Nephron (organoid): ENCODE measurements at regions not wholly inside any gene's neighbourhood (a gene's known extent, or its start where the extent isn't known, plus 50 kb on each side); places are given as distances from the start of the nearest gene placed in this dataset.
"Not testable (repeated sequence)": the region's sequence is repeated elsewhere in the genome, so short reads cannot be mapped to it uniquely, and the experiment has no call there.

Experiments
- H3K27ac Mint-ChIP-seq, 3 experiments: 2 replicates each; pipeline ENCODE4 v1.8.0; 2020; ENCODE audit warnings: mixed read lengths in 3 of 3, mild to moderate bottlenecking in 2 of 3, moderate library complexity in 1 of 3
- H3K27me3 Mint-ChIP-seq: 2 replicates; pipeline ENCODE4 v1.8.0; 2021; ENCODE audit warnings: low read depth, mild to moderate bottlenecking, moderate library complexity, mixed read lengths
- H3K36me3 Mint-ChIP-seq: 2 replicates; pipeline ENCODE4 v1.8.0; 2020; ENCODE audit warnings: low read depth, mixed read lengths
- H3K4me1 Mint-ChIP-seq: 2 replicates; pipeline ENCODE4 v1.8.0; 2020; ENCODE audit warnings: mixed read lengths
- H3K4me3 Mint-ChIP-seq, 3 experiments: 2 replicates each; pipeline ENCODE4 v1.8.0; 2020; ENCODE audit warnings: mild to moderate bottlenecking in 3 of 3, mixed read lengths in 3 of 3, moderate library complexity in 2 of 3
- H3K9me3 Mint-ChIP-seq: 2 replicates; pipeline ENCODE4 v1.8.0; 2020; ENCODE audit warnings: mixed read lengths
- TF ChIP-seq, protein P1 (sequence below), 3 experiments: fragments of 200-600 bp; sonication (generic); IDR thresholded peaks; one replicate each; pipeline ENCODE4 v1.5.0; 2021; ENCODE audit warnings: antibody characterized with exemption in 3 of 3; ENCODE audit not compliant: unreplicated experiment in 3 of 3

DNA sequence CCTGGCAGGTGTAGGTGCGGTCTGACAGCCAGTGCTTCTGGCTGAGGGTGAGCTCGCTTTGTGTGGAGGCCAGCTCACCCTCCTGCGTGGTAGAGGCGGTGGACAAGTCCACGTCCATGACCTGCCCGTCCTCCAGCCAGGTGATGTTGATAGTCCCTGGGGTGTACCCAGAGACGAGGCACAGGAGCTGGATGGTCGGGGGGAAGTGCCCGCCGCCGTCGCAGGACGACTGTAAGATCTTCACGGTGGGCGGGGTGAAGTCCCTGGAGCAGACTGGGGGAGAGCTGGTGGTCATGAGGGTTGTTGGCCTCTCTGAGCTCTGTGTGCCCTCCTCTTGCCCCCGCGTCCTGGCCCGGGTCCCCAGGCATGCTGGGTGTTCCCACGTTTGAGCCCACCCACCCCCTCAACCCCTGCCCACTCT is 74.6 kb downstream of the TMEM121 start:
- peaks cover 21% of the 10 kb centered on the region for H3K9me3 Mint-ChIP-seq

GRCh38 chr14:105601360-105602242 is 75.2 kb downstream of the TMEM121 start:
- H3K9me3 Mint-ChIP-seq, result peaks cover 18% of the 10 kb centered on the region
- H3K36me3 Mint-ChIP-seq, result no peaks in the 10 kb centered on the region
- TF ChIP-seq, protein P1, sequence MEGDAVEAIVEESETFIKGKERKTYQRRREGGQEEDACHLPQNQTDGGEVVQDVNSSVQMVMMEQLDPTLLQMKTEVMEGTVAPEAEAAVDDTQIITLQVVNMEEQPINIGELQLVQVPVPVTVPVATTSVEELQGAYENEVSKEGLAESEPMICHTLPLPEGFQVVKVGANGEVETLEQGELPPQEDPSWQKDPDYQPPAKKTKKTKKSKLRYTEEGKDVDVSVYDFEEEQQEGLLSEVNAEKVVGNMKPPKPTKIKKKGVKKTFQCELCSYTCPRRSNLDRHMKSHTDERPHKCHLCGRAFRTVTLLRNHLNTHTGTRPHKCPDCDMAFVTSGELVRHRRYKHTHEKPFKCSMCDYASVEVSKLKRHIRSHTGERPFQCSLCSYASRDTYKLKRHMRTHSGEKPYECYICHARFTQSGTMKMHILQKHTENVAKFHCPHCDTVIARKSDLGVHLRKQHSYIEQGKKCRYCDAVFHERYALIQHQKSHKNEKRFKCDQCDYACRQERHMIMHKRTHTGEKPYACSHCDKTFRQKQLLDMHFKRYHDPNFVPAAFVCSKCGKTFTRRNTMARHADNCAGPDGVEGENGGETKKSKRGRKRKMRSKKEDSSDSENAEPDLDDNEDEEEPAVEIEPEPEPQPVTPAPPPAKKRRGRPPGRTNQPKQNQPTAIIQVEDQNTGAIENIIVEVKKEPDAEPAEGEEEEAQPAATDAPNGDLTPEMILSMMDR (IDR thresholded peaks at IDR 0.05; ENCODE audit: unreplicated experiment in 3 of 3), result no peak
- no peak overlapping the region for H3K27ac Mint-ChIP-seq
- no peaks in the 10 kb centered on the region for H3K4me1 Mint-ChIP-seq
- H3K4me3 Mint-ChIP-seq, result no peak overlapping the region
- H3K27me3 Mint-ChIP-seq, result no peaks in the 10 kb centered on the region

More for the DNA sequence above, 74.6 kb downstream of the TMEM121 start:
- no peak overlapping the region for H3K4me3 Mint-ChIP-seq
- H3K36me3 Mint-ChIP-seq, result no peaks in the 10 kb centered on the region
- H3K4me1 Mint-ChIP-seq, result no peaks in the 10 kb centered on the region
- no peaks in the 10 kb centered on the region for H3K27me3 Mint-ChIP-seq
- no peak overlapping the region for H3K27ac Mint-ChIP-seq
- TF ChIP-seq, protein P1 (IDR thresholded peaks at IDR 0.05; ENCODE audit: unreplicated experiment in 3 of 3), result no peak

DNA sequence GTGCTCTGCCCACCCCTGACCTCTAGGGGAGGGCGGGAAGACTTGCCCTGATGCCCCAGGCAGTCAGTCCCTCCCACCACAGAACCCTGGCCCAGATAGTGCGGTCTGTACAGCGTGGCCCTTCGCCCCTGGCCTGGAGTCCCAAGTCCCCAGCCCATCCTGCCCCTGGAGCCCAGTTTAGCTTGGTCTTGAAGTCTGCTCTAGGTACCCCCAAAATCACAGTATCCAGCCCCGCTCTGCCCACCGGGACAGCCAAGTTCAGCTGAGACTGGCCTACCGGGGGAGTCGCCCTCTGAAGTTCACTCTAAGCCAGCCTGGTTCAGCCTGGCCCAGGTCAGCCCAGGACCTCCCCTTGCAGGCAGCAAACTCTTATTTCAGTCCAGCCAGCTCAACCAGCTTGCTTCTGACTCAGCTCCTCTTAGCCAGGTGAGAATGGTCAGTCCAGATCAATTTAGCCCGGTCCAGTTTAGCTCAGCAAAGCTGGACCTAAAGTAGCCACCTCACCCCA is 75.9 kb downstream of the TMEM121 start:
- H3K27ac Mint-ChIP-seq, result no peak overlapping the region
- H3K4me1 Mint-ChIP-seq, result no peaks in the 10 kb centered on the region
- TF ChIP-seq, protein P1 (IDR thresholded peaks at IDR 0.05; ENCODE audit: unreplicated experiment in 3 of 3), result no peak
- H3K9me3 Mint-ChIP-seq, result peaks cover 17% of the 10 kb centered on the region
- no peaks in the 10 kb centered on the region for H3K36me3 Mint-ChIP-seq
- no peak overlapping the region for H3K4me3 Mint-ChIP-seq
- H3K27me3 Mint-ChIP-seq, result no peaks in the 10 kb centered on the region

DNA sequence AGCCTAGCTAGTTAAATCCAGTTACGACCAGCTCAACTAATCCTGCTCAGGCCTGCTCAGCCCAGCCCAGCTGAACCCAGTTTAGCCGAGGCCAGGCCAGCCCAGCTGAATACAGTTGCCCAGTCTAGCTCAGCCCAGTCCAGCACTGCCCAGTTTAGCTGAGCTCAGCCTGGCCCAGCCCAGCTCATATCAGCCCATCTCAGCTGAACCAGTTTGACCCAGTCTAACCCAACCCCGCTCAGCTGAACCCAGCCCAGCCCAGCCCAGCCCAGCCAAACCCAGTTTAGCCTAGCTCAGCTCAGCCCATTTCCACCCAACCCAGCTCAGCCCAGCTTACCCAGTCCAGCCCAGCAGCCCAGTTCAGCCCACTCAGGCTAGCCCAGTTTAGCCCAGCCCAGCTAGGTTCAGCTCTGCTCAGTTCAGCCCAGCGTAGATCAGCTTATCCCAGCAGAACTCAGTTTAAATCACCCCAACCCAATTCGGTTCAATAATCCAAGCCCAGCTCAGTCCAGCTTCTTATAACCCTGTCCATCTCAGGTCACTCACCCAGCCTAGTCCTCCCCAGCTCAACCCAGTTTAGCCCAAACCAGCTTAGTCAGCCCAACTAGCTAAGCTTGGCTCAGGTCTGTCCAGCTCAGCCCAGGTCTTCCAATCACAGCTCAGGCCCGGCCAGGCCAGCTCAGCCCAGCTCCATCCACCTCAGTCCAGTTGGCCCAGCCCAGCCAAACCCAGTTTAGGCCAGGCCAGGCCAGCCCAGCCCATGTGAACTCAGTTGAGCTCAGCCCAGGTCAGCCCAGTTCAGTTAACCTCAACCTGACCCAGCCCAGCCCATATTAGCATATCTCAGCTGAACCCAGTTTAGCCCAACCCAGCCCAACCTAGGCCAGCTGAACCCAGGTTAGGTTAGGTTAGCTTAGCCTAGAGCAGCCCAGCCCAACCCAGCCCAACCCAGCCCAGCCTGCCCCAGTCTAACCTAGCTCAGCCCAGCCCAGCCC is 76.7 kb downstream of the TMEM121 start:
- Mint-ChIP-seq H3K27ac (no peak overlapping the region), H3K27me3 (no peaks in the 10 kb centered on the region), H3K9me3 (peaks cover 17% of the 10 kb centered on the region), H3K4me1 (no peaks in the 10 kb centered on the region), H3K4me3 (no peak overlapping the region), H3K36me3 (no peaks in the 10 kb centered on the region)
- TF ChIP-seq, protein P1 (IDR thresholded peaks at IDR 0.05; ENCODE audit: unreplicated experiment in 3 of 3), result no peak

- H3K9me3 Mint-ChIP-seq, result peaks cover 17% of the 10 kb centered on the region
- not testable (repeated sequence) for H3K4me1 Mint-ChIP-seq, H3K36me3 Mint-ChIP-seq, H3K27me3 Mint-ChIP-seq, H3K27ac Mint-ChIP-seq, H3K4me3 Mint-ChIP-seq
Observed at GRCh38 chr14:105604531-105605463, 78.4 kb downstream of the TMEM121 start.
